GM12878 (cell line): ENCODE measurements at regions not wholly inside any gene's neighbourhood (a gene's known extent, or its start where the extent isn't known, plus 50 kb on each side); places are given as distances from the start of the nearest gene placed in this dataset.

Source experiments
- ATAC-seq: fragments of 200-7000 bp; cut with Tn5 transposase; 3 replicates; pipeline ENCODE4 v1.9.1; 2020; ENCODE audit warnings: mild to moderate bottlenecking, moderate library complexity
- BruUV-seq: library from RNA; stranded (reverse); fragments of 400-500 nt; replicated peaks from 2 replicates; lab custom pipeline; 2021; lab: Mats Ljungman, UMichigan
- CTCF ChIA-PET: fragments of 300-600 bp; sonication (Branson Sonifier 250); formaldehyde crosslinking; extraction: SDS; loops from one replicate; lab custom pipeline; 2021; ENCODE audit warnings: inconsistent platforms; lab: Yijun Ruan, JAX
- POLR2A ChIA-PET: fragments of 350-600 bp; formaldehyde crosslinking; extraction: SDS; loops from one replicate; lab custom pipeline; 2021; ENCODE audit warnings: inconsistent platforms; lab: Charles Lee
- RAD21 ChIA-PET: fragments of 300-600 bp; sonication (Branson Sonifier 250); formaldehyde crosslinking; loops from one replicate; lab custom pipeline; 2023; ENCODE audit warnings: antibody characterized with exemption; ENCODE audit not compliant: unreplicated experiment; lab: Charles Lee
- SMC1A ChIA-PET: fragments of 300-600 bp; sonication (Branson Sonifier 250); formaldehyde crosslinking; loops from one replicate; lab custom pipeline; 2023; ENCODE audit not compliant: unreplicated experiment, uncharacterized antibody; lab: Charles Lee
- DNase-seq: peaks from one replicate; pipeline ENCODE4 v3.0.0-alpha.2; 2011; ENCODE audit warnings: low read depth, low spot score
- FAIRE-seq: peaks from 3 replicates; lab custom pipeline; 2011; peaks lifted over from hg19 to GRCh38; lab: Jason Lieb, UNC
- H2AFZ ChIP-seq: 2 replicates; pipeline ENCODE4 v1.6.0; 2011; ENCODE audit warnings: low read depth, low read length, control low read depth; ENCODE audit not compliant: control insufficient read depth
- H3K27ac ChIP-seq: 2 replicates; pipeline ENCODE4 v1.5.1; 2011; ENCODE audit warnings: control low read depth; ENCODE audit not compliant: control insufficient read depth, insufficient read depth
- H3K27me3 ChIP-seq, 2 experiments: replicated peaks in 1 of 2; 2 replicates each; pipeline versions ENCODE4 v1.6.0 to v1.6.1; 2011; ENCODE audit warnings: low read length in 1 of 2; ENCODE audit not compliant: control insufficient read depth in 2 of 2, insufficient read depth in 2 of 2
- H3K36me3 ChIP-seq, 2 experiments: 2 replicates each; pipeline ENCODE4 v1.5.1; 2011; ENCODE audit warnings: low read length in 1 of 2; ENCODE audit not compliant: control insufficient read depth in 2 of 2, insufficient read depth in 2 of 2
- H3K4me1 ChIP-seq: 2 replicates; pipeline ENCODE4 v1.6.1; 2011; ENCODE audit warnings: mild to moderate bottlenecking, low read length, moderate library complexity, mixed read lengths; ENCODE audit not compliant: control insufficient read depth, insufficient read depth
- H3K4me2 ChIP-seq: 2 replicates; pipeline ENCODE4 v1.6.0; 2011; ENCODE audit warnings: control low read depth; ENCODE audit not compliant: control insufficient read depth, insufficient read depth
- H3K4me3 ChIP-seq: fragments of 200-600 bp; sonication (generic); 2 replicates; pipeline ENCODE4 v1.5.1; 2016
- H3K79me2 ChIP-seq: 2 replicates; pipeline ENCODE4 v1.6.0; 2011; ENCODE audit warnings: low read length; ENCODE audit not compliant: control insufficient read depth, insufficient read depth
- H3K9ac ChIP-seq: 2 replicates; pipeline ENCODE4 v1.8.0; 2011; ENCODE audit warnings: low read length, control low read depth, mixed read lengths; ENCODE audit not compliant: control insufficient read depth, insufficient read depth
- H3K9me3 ChIP-seq: replicated peaks from 3 replicates; pipeline ENCODE4 v1.5.1; 2011; ENCODE audit warnings: mild to moderate bottlenecking, low read length; ENCODE audit not compliant: control insufficient read depth, insufficient read depth
- H4K20me1 ChIP-seq: 2 replicates; pipeline ENCODE4 v1.6.0; 2011; ENCODE audit not compliant: control insufficient read depth, insufficient read depth
- ATF3 ChIP-seq: IDR thresholded peaks from 2 replicates; pipeline ENCODE4 v1.6.1; 2011; ENCODE audit warnings: low read depth, mild to moderate bottlenecking, low read length, moderate library complexity, borderline replicate concordance; ENCODE audit errors: extremely low read depth
- CEBPB ChIP-seq, 2 experiments: fragments of 150-350 bp in 1 of 2; IDR thresholded peaks; 2 replicates each; pipeline ENCODE4 v1.6.1; 2012 to 2014; ENCODE audit warnings: low read depth in 2 of 2, low read length in 2 of 2, borderline replicate concordance in 1 of 2, inconsistent platforms in 1 of 2
- DPF2 ChIP-seq: fragments of 450-650 bp; IDR thresholded peaks from 2 replicates; pipeline ENCODE4 v1.6.1; 2017; ENCODE audit warnings: mild to moderate bottlenecking
- E4F1 ChIP-seq: fragments of 450-650 bp; IDR thresholded peaks from 2 replicates; pipeline ENCODE4 v1.6.1; 2018; ENCODE audit warnings: borderline replicate concordance, mild to moderate bottlenecking; ENCODE audit not compliant: partially characterized antibody
- ETV6 ChIP-seq, 2 experiments: fragments of 450-650 bp in 1 of 2; IDR thresholded peaks in 1 of 2; conservative IDR thresholded peaks in 1 of 2; 2 replicates each; pipeline ENCODE4 v1.6.1; 2014; ENCODE audit warnings: antibody characterized with exemption in 1 of 2, borderline replicate concordance in 1 of 2, low read depth in 1 of 2, mild to moderate bottlenecking in 1 of 2, moderate library complexity in 1 of 2
- MLLT1 ChIP-seq: fragments of 450-650 bp; IDR thresholded peaks from 2 replicates; pipeline ENCODE4 v1.6.1; 2016; ENCODE audit warnings: mild to moderate bottlenecking
- MTA2 ChIP-seq: fragments of 450-650 bp; IDR thresholded peaks from 2 replicates; pipeline ENCODE4 v1.6.1; 2016; ENCODE audit warnings: low read depth, mild to moderate bottlenecking, moderate library complexity
- MYC ChIP-seq: IDR thresholded peaks from 2 replicates; pipeline ENCODE4 v1.6.1; 2011; ENCODE audit warnings: mild to moderate bottlenecking, low read length, moderate library complexity, inconsistent platforms; ENCODE audit not compliant: insufficient read depth, insufficient replicate concordance, insufficient read length, severe bottlenecking
- NBN ChIP-seq: fragments of 450-650 bp; IDR thresholded peaks from 2 replicates; pipeline ENCODE4 v1.6.1; 2016
- NRF1 ChIP-seq: conservative IDR thresholded peaks from 2 replicates; pipeline ENCODE4 v1.6.1; 2011; ENCODE audit warnings: mild to moderate bottlenecking, low read depth, low read length, improper control_type of control experiment
- RCOR1 ChIP-seq: conservative IDR thresholded peaks from 2 replicates; pipeline ENCODE4 v1.6.1; 2012; ENCODE audit warnings: low read depth, low read length, improper control_type of control experiment
- RELA ChIP-seq: fragments of 450-650 bp; IDR thresholded peaks from 2 replicates; pipeline ENCODE4 v1.8.0; 2014; ENCODE audit warnings: borderline replicate concordance; ENCODE audit not compliant: partially characterized antibody
- SKIL ChIP-seq: fragments of 450-650 bp; IDR thresholded peaks from 2 replicates; pipeline ENCODE4 v1.6.1; 2017; ENCODE audit warnings: mild to moderate bottlenecking, low read depth, inconsistent platforms; ENCODE audit not compliant: poor library complexity, severe bottlenecking
- STAT1 ChIP-seq: fragments of 450-650 bp; conservative IDR thresholded peaks from 2 replicates; pipeline ENCODE4 v1.6.1; 2014; ENCODE audit warnings: antibody characterized with exemption, mild to moderate bottlenecking
- TBL1XR1 ChIP-seq: IDR thresholded peaks from 2 replicates; pipeline ENCODE4 v1.6.1; 2012; ENCODE audit warnings: low read depth, low read length, improper control_type of control experiment
- YY1 ChIP-seq: IDR thresholded peaks from 2 replicates; pipeline ENCODE4 v1.6.1; 2011; ENCODE audit warnings: low read depth, mild to moderate bottlenecking, low read length
- ZNF384 ChIP-seq: IDR thresholded peaks from 2 replicates; pipeline ENCODE4 v1.6.1; 2012; ENCODE audit warnings: low read depth, mild to moderate bottlenecking, low read length, improper control_type of control experiment, borderline replicate concordance
- in situ Hi-C: fragments of 300-500 bp; cut with MboI; formaldehyde crosslinking; loops from 9 replicates; pipeline ENCODE4 v1.14.3; 2018; ENCODE audit warnings: mixed read lengths
- intact Hi-C: fragments of 100-400 bp; cut with micrococcal nuclease; formaldehyde crosslinking; loops from one replicate; pipeline ENCODE4 v1.14.2; 2022; ENCODE audit not compliant: unreplicated experiment

- CTCF ChIA-PET, result interaction anchor here (1.0 kb wide), 1 partner anchor 31 kb away, joined by 3 read pairs; no protein-coding TSS in a partner anchor
- no peak for FAIRE-seq
These were observed 380.0 kb downstream of the LRFN5 start for GRCh38 chr14:41986700-41987099.

More at GRCh38 chr14:41986700-41987099, 380.0 kb downstream of the LRFN5 start:
- Histone ChIP-seq H3K4me3 (no peak overlapping the region), H3K4me1 (no peaks in the 10 kb centered on the region), H3K79me2 (no peaks in the 10 kb centered on the region), H2AFZ (no peak overlapping the region), H3K27me3 (no peaks in the 10 kb centered on the region), H3K9me3 (no peaks in the 10 kb centered on the region), H3K36me3 (no peaks in the 10 kb centered on the region), H3K4me2 (no peak overlapping the region), H3K9ac (no peak overlapping the region), H4K20me1 (no peaks in the 10 kb centered on the region), H3K27ac (no peak overlapping the region)
- ChIA-PET POLR2A (interaction anchor here (0.5 kb wide), 1 partner anchor 9 kb away, joined by 5 read pairs; no protein-coding TSS in a partner anchor), SMC1A (interaction anchor here (0.8 to 3.0 kb wide), 6 partner anchors 12 to 160 kb away, joined by 3 to 12 read pairs (median 4); no protein-coding TSS in a partner anchor), RAD21 (interaction anchor here (0.9 to 1.4 kb wide), 3 partner anchors 33 to 61 kb away, joined by 3 to 4 read pairs (median 3); no protein-coding TSS in a partner anchor)
- in situ Hi-C loops (no loop called here), intact Hi-C loops (no loop called here)
- ATAC-seq, result peak; percentile 85
- BruUV-seq, result no TSS peak
- TF ChIP-seq ATF3, result no peak
- 0 out of 2 replicates have a peak, but pooled peaks have one; percentile 5 for TF ChIP-seq DPF2
- TF ChIP-seq MTA2, result peak; percentile 9; the same call in 1 of the 2 replicates
- no peak for TF ChIP-seq RCOR1
- TF ChIP-seq MYC, result no peak
- no peak for TF ChIP-seq CEBPB (IDR thresholded peaks at IDR 0.05; ENCODE audit: borderline replicate concordance in 1 of 2, low read depth in 2 of 2, low read length in 2 of 2)
- TF ChIP-seq YY1, result no peak
- TF ChIP-seq NBN, result no peak
- TF ChIP-seq TBL1XR1, result no peak
- no peak for TF ChIP-seq NRF1
- no peak for TF ChIP-seq ZNF384
- no peak for TF ChIP-seq RELA
- TF ChIP-seq STAT1, result no peak
- no peak for TF ChIP-seq ETV6 (conservative IDR thresholded peaks at IDR 0.05 in 1 of 2, IDR thresholded peaks at IDR 0.05 in 1 of 2; ENCODE audit: borderline replicate concordance in 1 of 2, low read depth in 1 of 2)
- no peak for TF ChIP-seq SKIL
- TF ChIP-seq MLLT1, result no peak
- TF ChIP-seq E4F1, result no peak
- no peak for DNase-seq
